Activated CD4-positive, alpha-beta memory T cell treated with anti-CD3 and anti-CD28 coated beads for 36 hours (primary cell): ENCODE measurements at regions not wholly inside any gene's neighbourhood (a gene's known extent, or its start where the extent isn't known, plus 50 kb on each side); places are given as distances from the start of the nearest gene placed in this dataset.

ENCODE experiments used
- CTCF ChIA-PET: fragments of 350-600 bp; sonication (Branson Sonifier 250); formaldehyde crosslinking; loops from one replicate; lab custom pipeline; 2021; ENCODE audit warnings: antibody characterized with exemption, inconsistent platforms; lab: Charles Lee
- POLR2A ChIA-PET: fragments of 350-600 bp; sonication (Branson Sonifier 250); formaldehyde crosslinking; loops from one replicate; lab custom pipeline; 2021; ENCODE audit warnings: antibody characterized with exemption; lab: Charles Lee
- DNase-seq: peaks from one replicate; pipeline ENCODE4 v3.0.0-alpha.2; 2020
- H3K27ac Mint-ChIP-seq: one replicate; pipeline ENCODE4 v1.8.0; 2021; ENCODE audit warnings: mixed read lengths
- H3K27me3 Mint-ChIP-seq: one replicate; pipeline ENCODE4 v1.8.0; 2021; ENCODE audit warnings: mixed read lengths
- H3K36me3 Mint-ChIP-seq: one replicate; pipeline ENCODE4 v1.8.0; 2021; ENCODE audit warnings: mixed read lengths
- H3K4me1 Mint-ChIP-seq: one replicate; pipeline ENCODE4 v1.8.0; 2021; ENCODE audit warnings: low read depth, mixed read lengths
- H3K4me3 Mint-ChIP-seq: one replicate; pipeline ENCODE4 v1.8.0; 2021; ENCODE audit warnings: mild to moderate bottlenecking, mixed read lengths
- H3K9me3 Mint-ChIP-seq: one replicate; pipeline ENCODE4 v1.8.0; 2021; ENCODE audit warnings: mixed read lengths
- intact Hi-C: fragments of 100-400 bp; cut with micrococcal nuclease; formaldehyde crosslinking; loops from one replicate; pipeline ENCODE4 v1.15.1; 2023

DNA sequence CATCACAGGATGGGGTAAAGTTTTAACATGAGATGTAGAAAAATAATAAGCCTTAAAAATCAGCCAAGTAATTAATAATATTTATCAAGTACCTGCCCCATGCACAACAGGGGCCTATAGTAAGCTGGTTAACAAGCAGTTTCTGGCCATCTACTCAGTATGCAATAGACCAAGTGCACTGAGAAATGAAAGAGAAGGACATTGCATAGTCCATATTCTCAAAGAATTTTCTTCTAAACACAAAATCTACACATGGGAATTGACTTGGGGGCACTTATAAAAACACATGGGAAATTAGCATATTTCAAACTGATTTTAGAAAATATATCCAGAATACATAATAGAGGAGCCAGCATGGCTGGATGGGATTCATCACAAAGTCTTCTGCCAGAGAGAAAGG lies 109.5 kb downstream of the DIO2 start:
- H3K36me3 Mint-ChIP-seq: no peaks in the 10 kb centered on the region
- H3K27me3 Mint-ChIP-seq: no peaks in the 10 kb centered on the region
- no peaks in the 10 kb centered on the region for H3K4me1 Mint-ChIP-seq
- no peak overlapping the region for H3K4me3 Mint-ChIP-seq
- intact Hi-C loops: no loop called here
- no peaks in the 10 kb centered on the region for H3K9me3 Mint-ChIP-seq
- POLR2A ChIA-PET: no interaction called here
- CTCF ChIA-PET: no interaction called here
- H3K27ac Mint-ChIP-seq: no peak overlapping the region
- no peak for DNase-seq

DNA sequence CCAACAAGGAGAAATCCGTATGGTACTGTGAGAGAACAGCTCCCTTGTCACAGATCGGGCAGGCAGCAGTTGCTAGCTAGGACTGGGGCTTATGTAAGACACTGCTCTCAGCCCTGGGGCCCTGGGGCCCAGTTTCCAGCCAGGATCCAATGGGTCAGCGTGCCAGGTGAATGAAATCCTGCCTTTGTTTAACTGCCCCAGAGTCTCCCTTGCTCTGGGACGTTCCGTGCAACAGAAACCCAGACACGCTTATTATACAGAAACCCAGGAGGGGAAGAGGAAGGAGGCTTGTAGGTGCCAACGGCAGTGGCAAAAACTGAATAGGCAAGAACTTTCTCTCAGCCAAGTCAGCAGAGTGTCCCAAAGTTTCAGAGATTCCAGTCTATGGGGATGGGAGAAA lies 110.6 kb downstream of the DIO2 start:
- H3K9me3 Mint-ChIP-seq: peaks cover 5% of the 10 kb centered on the region
- no peaks in the 10 kb centered on the region for H3K27me3 Mint-ChIP-seq
- no peaks in the 10 kb centered on the region for H3K4me1 Mint-ChIP-seq
- no peaks in the 10 kb centered on the region for H3K36me3 Mint-ChIP-seq
- ChIA-PET CTCF (no interaction called here), POLR2A (no interaction called here)
- no peak overlapping the region for H3K27ac Mint-ChIP-seq
- H3K4me3 Mint-ChIP-seq: no peak overlapping the region
- no peak for DNase-seq
- intact Hi-C loops: no loop called here

DNA sequence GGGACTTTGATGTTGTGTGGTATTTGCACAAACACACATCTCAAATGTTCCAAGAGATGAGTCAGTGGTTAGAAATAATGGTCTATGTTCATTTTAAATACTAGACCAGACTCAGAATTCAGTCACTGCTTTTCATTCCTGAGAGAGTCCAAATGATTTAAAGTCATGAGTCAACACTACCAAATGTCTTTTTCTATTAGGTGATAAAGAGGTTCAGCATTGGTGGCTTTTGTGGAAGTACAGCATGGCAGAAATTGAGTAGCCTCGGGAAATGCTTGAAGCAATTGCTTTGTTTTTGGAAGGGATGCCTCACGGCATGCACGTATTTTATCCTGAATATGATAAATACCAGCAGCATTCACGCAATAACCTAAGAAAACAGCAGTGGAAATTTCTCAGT lies 115.7 kb downstream of the DIO2 start:
- intact Hi-C loops: no loop called here
- CTCF ChIA-PET: no interaction called here
- H3K36me3 Mint-ChIP-seq: no peaks in the 10 kb centered on the region
- no peaks in the 10 kb centered on the region for H3K4me1 Mint-ChIP-seq
- no peak overlapping the region for H3K27ac Mint-ChIP-seq
- H3K4me3 Mint-ChIP-seq: no peak overlapping the region
- DNase-seq: no peak
- peaks cover 5% of the 10 kb centered on the region for H3K9me3 Mint-ChIP-seq
- H3K27me3 Mint-ChIP-seq: no peaks in the 10 kb centered on the region
- POLR2A ChIA-PET: no interaction called here

DNA sequence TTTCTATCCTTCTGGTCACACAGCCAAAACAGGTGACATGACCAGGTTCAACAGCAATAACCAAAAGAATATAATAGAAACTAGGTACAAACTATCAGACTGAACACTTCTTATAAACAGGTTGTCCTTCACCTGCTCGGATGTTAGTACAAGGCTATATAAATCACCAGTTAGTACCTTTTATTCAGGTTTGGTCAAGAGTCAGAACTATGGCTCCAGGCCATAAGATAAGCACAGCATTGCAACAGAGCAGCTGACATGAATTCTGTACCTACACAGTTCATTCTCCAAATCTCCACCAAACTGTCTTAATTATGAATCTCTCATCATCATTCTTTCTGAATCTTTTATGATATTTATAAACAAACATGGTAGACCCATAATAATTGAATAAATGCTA lies 123.9 kb downstream of the DIO2 start:
- intact Hi-C loops: no loop called here
- ChIA-PET POLR2A (no interaction called here), CTCF (no interaction called here)
- Mint-ChIP-seq H3K4me3 (no peak overlapping the region), H3K27me3 (no peaks in the 10 kb centered on the region), H3K4me1 (no peaks in the 10 kb centered on the region), H3K36me3 (no peaks in the 10 kb centered on the region), H3K27ac (no peak overlapping the region), H3K9me3 (peaks cover 5% of the 10 kb centered on the region)
- DNase-seq: no peak

DNA sequence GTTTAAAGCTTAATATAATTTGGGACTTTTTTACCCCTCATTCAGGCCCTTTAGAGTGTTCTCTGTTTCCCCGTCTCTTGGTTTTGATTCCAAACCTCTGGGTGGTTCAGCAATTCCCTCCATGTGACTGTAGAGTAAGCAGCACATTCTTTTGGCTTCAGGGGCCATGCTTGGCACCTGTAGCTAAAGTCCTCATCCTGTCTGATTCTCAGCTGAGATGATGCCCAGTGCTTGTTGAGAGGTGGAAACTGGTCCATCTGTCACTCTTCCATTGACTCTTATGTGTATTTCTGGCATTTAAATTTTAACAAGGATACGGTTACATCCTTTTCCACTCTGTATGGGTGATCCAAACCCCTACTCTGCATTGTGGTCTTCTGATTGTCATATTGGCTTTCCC lies 127.1 kb downstream of the DIO2 start:
- ChIA-PET CTCF (no interaction called here), POLR2A (no interaction called here)
- H3K27ac Mint-ChIP-seq: no peak overlapping the region
- H3K4me3 Mint-ChIP-seq: no peak overlapping the region
- peaks cover 11% of the 10 kb centered on the region for H3K9me3 Mint-ChIP-seq
- DNase-seq: no peak
- no peaks in the 10 kb centered on the region for H3K36me3 Mint-ChIP-seq
- H3K27me3 Mint-ChIP-seq: no peaks in the 10 kb centered on the region
- no peaks in the 10 kb centered on the region for H3K4me1 Mint-ChIP-seq
- intact Hi-C loops: no loop called here

DNA sequence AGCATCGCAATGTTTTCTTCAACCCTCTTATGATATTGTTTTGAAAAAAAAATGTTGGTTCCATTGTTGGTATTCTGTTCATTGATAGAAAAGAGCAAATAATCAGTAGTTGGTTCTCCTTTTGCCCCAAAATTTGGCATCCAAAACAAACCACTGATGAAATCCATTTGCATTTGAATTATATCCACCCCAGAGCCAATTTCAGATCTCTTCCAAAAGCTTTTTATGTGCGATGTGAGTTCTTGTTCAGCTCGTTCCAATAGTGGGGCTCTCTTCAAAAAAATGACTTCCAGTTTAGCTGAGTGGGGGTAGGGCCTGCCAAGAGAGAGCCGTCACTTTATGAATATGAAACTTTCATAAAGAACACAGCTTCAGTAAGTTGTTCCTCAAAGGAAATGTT lies 130.7 kb downstream of the DIO2 start:
- Mint-ChIP-seq H3K9me3 (peaks cover 6% of the 10 kb centered on the region), H3K27me3 (no peaks in the 10 kb centered on the region), H3K36me3 (no peaks in the 10 kb centered on the region), H3K27ac (no peak overlapping the region), H3K4me3 (no peak overlapping the region), H3K4me1 (no peaks in the 10 kb centered on the region)
- ChIA-PET CTCF (no interaction called here), POLR2A (no interaction called here)
- DNase-seq: no peak
- intact Hi-C loops: no loop called here

DNA sequence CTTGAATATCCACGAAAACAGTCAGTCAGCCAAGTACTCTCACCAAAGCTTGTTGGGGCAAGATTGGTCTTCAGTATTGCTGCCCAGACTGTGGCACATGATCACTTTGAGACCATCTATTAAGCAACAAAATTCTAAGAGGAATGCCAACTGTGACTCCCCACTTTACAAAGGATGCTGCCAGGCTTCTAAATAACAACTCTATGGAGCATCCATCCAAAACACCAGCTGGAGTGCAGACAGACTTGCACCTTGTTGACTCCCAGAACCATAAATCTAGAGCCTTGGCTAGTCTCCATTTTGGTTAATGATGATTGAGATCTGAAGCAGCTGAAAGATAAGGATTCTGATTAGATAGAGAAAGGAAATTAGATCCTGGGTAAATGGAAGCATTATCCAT lies 132.8 kb downstream of the DIO2 start:
- ChIA-PET POLR2A (no interaction called here), CTCF (no interaction called here)
- DNase-seq: no peak
- Mint-ChIP-seq H3K27me3 (no peaks in the 10 kb centered on the region), H3K4me1 (no peaks in the 10 kb centered on the region), H3K27ac (no peak overlapping the region), H3K4me3 (no peak overlapping the region), H3K36me3 (no peaks in the 10 kb centered on the region), H3K9me3 (peaks cover 6% of the 10 kb centered on the region)
- intact Hi-C loops: no loop called here

DNA sequence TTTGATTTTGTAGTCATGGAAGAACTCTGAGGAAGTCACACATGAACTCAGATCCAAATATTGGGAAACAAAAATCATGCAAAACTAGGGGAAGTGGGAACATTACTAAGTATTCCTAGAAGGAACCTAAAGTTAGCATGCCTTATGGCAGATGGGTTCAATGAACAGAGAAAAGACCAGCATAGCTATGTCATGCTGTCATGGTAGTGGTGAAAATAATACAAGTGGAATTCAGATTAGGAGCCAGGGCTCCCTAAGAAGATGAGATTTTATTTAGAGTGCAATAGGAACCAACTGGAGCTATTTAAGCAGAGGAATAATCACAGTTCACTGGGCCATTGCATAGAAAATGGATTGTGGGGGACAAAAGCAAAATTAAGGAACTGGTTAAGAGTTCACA lies 134.0 kb downstream of the DIO2 start:
- Mint-ChIP-seq H3K9me3 (peaks cover 18% of the 10 kb centered on the region), H3K4me1 (no peaks in the 10 kb centered on the region), H3K36me3 (no peaks in the 10 kb centered on the region), H3K27ac (no peak overlapping the region), H3K4me3 (no peak overlapping the region), H3K27me3 (no peaks in the 10 kb centered on the region)
- no peak for DNase-seq
- CTCF ChIA-PET: no interaction called here
- intact Hi-C loops: no loop called here
- POLR2A ChIA-PET: no interaction called here

DNA sequence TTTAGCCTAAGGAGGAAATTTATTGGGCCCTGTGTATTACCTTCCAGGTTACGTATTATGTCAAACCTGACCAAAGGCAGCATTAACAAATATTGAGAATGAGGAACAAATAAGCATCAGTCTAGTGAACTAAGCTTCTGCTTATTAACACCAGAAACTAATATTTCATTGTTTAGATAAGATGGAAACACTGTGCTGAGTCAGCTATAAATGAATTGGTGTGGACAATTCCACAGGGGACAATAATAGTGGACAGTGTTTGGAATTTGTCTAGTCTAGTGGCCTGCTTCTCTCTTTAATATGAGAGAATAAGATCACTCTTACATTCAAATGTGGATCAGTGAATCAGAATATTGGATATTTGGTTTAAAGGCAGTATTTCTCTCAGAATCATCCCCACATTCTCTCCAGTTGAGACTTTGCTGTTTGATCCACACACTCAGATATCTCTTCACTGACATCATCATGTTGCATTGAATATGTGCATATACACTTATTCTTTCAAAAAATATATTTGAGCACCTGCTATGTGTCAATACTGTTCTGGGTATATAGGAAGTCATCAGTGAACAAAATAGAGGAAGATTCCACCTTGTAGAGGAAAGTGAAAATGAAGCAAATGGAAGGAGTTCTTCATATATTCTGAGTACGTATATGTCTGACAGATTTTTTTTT lies 136.3 kb downstream of the DIO2 start:
- POLR2A ChIA-PET: no interaction called here
- Mint-ChIP-seq H3K4me1 (no peaks in the 10 kb centered on the region), H3K36me3 (no peaks in the 10 kb centered on the region), H3K27ac (no peak overlapping the region), H3K9me3 (peaks cover 23% of the 10 kb centered on the region), H3K27me3 (no peaks in the 10 kb centered on the region), H3K4me3 (no peak overlapping the region)
- intact Hi-C loops: no loop called here
- CTCF ChIA-PET: no interaction called here
- DNase-seq: no peak

DNA sequence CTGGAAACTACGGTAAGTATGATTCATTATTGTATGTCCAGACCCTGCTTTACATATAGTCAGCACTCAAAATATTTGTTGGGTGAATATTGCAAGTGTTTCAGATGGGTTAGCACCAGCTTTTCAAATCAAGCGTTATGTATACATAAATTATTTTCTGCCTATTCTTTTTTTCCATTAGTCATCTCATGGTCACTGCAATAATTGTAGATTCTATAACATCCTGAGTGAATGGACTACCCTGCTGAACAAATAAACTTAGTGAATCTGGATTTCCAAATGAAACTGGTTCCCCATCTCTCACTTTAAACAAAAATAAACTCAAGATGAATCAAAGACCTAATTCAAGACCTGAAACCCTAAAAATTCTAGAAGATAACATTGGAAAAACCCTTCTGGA lies 152.3 kb downstream of the DIO2 start:
- Mint-ChIP-seq H3K4me3 (no peak overlapping the region), H3K36me3 (no peaks in the 10 kb centered on the region), H3K9me3 (no peaks in the 10 kb centered on the region), H3K27me3 (no peaks in the 10 kb centered on the region), H3K27ac (no peak overlapping the region), H3K4me1 (no peaks in the 10 kb centered on the region)
- CTCF ChIA-PET: no interaction called here
- POLR2A ChIA-PET: no interaction called here
- intact Hi-C loops: loop anchor here (5.0 kb wide), 1 partner anchor 1103 kb away; no protein-coding TSS in a partner anchor
- DNase-seq: no peak

DNA sequence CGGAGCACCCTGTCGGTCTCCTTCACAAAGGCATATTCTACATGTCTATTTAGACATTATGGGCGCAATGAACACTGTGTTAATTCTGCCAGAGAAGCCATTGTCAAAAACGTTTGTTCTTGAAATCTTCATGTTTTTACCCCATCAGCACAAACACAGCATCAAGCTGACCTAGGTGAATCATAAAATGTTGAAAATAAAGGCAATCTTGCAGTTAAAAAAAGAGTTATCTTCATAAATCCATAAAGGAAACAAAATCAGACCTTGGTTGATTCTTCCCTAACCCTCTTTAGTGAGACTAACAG lies 154.9 kb downstream of the DIO2 start:
- ChIA-PET CTCF (interaction anchor here (1.3 to 1.8 kb wide), 2 partner anchors 794 to 931 kb away, joined by 4 to 6 read pairs; no protein-coding TSS in a partner anchor), POLR2A (no interaction called here)
- H3K27me3 Mint-ChIP-seq: no peaks in the 10 kb centered on the region
- no peak overlapping the region for H3K27ac Mint-ChIP-seq
- no peaks in the 10 kb centered on the region for H3K4me1 Mint-ChIP-seq
- no peaks in the 10 kb centered on the region for H3K36me3 Mint-ChIP-seq
- H3K4me3 Mint-ChIP-seq: no peak overlapping the region
- H3K9me3 Mint-ChIP-seq: no peaks in the 10 kb centered on the region
- intact Hi-C loops: loop anchor here (5.0 kb wide), 1 partner anchor 1106 kb away; no protein-coding TSS in a partner anchor
- no peak for DNase-seq

DNA sequence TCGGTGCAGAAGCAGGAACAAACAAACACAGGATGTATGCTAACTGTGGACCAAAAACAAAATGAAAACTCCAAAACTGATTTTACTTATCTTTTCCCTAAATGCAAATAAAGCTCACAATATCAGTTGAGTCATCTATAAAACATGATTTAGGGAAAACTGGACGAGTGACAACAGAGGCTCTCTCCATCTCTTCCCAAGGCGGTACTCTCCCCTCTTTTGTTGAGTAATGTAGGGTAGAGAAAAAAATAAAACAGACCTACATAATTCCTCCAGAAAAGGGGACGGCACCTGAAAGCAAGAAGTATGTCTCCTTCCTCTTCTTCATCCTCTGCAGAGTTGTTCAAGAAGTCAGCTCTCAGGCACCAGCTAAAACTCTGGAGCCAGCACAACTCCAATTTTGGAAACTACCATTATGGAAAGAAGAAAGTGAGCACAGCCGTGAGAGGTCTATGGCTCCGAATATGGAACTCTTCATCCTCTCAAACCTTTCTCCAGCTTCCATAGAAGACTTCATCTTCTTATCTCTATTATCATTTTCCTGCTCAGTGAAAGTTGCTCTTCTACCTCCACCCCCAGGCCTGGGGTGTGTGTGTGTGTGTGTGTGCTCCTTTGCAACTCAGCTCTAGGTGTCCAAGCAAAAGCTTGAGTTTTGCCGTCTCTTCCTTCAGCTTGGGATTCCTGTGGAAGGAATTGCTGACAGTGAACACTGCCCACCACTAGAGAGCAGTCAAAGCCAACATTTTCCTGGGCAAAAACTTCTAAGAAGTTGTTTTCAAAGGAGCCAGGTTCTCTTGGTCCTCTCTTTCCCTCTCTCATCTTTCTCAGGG lies 155.4 kb downstream of the DIO2 start:
- Mint-ChIP-seq H3K9me3 (peaks cover 2% of the 10 kb centered on the region), H3K4me1 (no peaks in the 10 kb centered on the region), H3K4me3 (no peak overlapping the region), H3K36me3 (no peaks in the 10 kb centered on the region), H3K27ac (no peak overlapping the region), H3K27me3 (no peaks in the 10 kb centered on the region)
- CTCF ChIA-PET: interaction anchor here (0.6 to 1.8 kb wide), 5 partner anchors 316 to 1007 kb away, joined by 3 to 6 read pairs (median 4); no protein-coding TSS in a partner anchor
- DNase-seq: peak; percentile 9
- POLR2A ChIA-PET: no interaction called here
- intact Hi-C loops: loop anchor here (5.0 kb wide), 1 partner anchor 1106 kb away; no protein-coding TSS in a partner anchor
